ENCODE measurements at regions not wholly inside any gene's neighbourhood (a gene's known extent, or its start where the extent isn't known, plus 50 kb on each side); places are given as distances from the start of the nearest gene placed in this dataset.

DNA sequence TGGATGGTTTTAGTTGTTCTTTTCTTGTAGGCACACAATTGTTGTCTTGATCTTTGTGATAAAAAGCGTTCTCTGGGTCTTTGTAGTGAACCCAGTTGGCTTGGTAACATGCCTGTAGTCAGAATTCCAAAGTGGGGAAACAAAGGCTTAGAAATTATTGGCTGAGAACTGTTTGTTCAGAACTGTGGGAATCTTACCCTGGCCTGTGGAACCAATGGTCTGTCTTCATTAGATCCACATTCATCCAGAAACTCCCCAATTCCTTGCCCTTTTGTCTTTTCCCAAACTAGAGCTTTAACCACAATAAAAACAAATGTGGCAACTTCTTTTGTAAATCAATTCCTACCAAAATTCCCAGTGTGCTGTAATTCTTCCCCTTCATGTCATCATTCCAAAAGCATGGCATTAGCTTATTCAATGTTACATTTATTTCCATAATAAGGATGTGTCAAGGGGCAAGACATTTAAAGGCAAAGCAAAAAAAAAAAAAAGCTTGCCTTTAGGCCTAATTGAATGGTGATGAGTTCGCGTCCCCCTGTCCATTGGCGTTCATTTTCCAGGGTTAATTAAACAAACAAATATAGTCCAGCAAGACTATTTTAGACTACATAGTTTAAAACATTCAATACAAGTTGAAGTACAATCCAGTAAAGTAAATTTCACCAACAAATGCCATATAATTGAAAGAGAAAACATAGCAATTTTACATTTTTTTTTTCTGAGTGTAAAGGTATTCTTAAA lies 249.8 kb upstream of the ZNF608 start:
- ChIA-PET POLR2A (no interaction called here), CTCF (ENCODE audit: low intra/inter-chr PET ratio, low total read pairs) (no interaction called here)
- 61% methylated on average over 4 of the region's 4 CpGs for WGBS (ENCODE audit: low lambda C conversion rate)
- no peak for DNase-seq (ENCODE audit: low spot score)
- TF ChIP-seq, protein P1, sequence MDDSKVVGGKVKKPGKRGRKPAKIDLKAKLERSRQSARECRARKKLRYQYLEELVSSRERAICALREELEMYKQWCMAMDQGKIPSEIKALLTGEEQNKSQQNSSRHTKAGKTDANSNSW (CRISPR knock-in tag; IDR thresholded peaks at IDR 0.05; ENCODE audit: borderline replicate concordance): no peak
- TF ChIP-seq HNF1B (CRISPR knock-in tag; IDR thresholded peaks at IDR 0.05): no peak
- no peak for TF ChIP-seq RELA (CRISPR knock-in tag; IDR thresholded peaks at IDR 0.05)
- TF ChIP-seq SSRP1 (CRISPR knock-in tag; IDR thresholded peaks at IDR 0.05): no peak
- TF ChIP-seq ZFAT (CRISPR knock-in tag; conservative IDR thresholded peaks at IDR 0.05): no peak
- no peak for TF ChIP-seq NFATC3 (CRISPR knock-in tag; IDR thresholded peaks at IDR 0.05)
- TF ChIP-seq, protein P2, sequence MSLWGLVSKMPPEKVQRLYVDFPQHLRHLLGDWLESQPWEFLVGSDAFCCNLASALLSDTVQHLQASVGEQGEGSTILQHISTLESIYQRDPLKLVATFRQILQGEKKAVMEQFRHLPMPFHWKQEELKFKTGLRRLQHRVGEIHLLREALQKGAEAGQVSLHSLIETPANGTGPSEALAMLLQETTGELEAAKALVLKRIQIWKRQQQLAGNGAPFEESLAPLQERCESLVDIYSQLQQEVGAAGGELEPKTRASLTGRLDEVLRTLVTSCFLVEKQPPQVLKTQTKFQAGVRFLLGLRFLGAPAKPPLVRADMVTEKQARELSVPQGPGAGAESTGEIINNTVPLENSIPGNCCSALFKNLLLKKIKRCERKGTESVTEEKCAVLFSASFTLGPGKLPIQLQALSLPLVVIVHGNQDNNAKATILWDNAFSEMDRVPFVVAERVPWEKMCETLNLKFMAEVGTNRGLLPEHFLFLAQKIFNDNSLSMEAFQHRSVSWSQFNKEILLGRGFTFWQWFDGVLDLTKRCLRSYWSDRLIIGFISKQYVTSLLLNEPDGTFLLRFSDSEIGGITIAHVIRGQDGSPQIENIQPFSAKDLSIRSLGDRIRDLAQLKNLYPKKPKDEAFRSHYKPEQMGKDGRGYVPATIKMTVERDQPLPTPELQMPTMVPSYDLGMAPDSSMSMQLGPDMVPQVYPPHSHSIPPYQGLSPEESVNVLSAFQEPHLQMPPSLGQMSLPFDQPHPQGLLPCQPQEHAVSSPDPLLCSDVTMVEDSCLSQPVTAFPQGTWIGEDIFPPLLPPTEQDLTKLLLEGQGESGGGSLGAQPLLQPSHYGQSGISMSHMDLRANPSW (CRISPR knock-in tag; IDR thresholded peaks at IDR 0.05; ENCODE audit: borderline replicate concordance): no peak
- TF ChIP-seq, protein P3, sequence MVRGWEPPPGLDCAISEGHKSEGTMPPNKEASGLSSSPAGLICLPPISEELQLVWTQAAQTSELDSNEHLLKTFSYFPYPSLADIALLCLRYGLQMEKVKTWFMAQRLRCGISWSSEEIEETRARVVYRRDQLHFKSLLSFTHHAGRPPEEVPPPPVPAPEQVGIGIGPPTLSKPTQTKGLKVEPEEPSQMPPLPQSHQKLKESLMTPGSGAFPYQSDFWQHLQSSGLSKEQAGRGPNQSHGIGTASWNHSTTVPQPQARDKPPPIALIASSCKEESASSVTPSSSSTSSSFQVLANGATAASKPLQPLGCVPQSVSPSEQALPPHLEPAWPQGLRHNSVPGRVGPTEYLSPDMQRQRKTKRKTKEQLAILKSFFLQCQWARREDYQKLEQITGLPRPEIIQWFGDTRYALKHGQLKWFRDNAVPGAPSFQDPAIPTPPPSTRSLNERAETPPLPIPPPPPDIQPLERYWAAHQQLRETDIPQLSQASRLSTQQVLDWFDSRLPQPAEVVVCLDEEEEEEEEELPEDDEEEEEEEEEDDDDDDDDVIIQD (CRISPR knock-in tag; IDR thresholded peaks at IDR 0.05; ENCODE audit: low read depth): no peak
- TF ChIP-seq RFX3 (CRISPR knock-in tag; IDR thresholded peaks at IDR 0.05): no peak
- H3K9ac ChIP-seq (ENCODE audit: insufficient read depth, low read depth, low read length): no peak overlapping the region
- H3K4me1 ChIP-seq (ENCODE audit: insufficient read depth, low read length): no peaks in the 10 kb centered on the region
- intact Hi-C loops (cut with micrococcal nuclease; ENCODE audit: unreplicated experiment): no loop called here
- H3K36me3 ChIP-seq (replicated peaks in 1 of 2; ENCODE audit: control insufficient read depth in 1 of 2, insufficient read depth in 2 of 2, low read length in 2 of 2): no peaks in the 10 kb centered on the region
- H4K20me1 ChIP-seq (ENCODE audit: insufficient read depth, low read length): no peaks in the 10 kb centered on the region
- H3K79me2 ChIP-seq (ENCODE audit: insufficient read depth, low read length): no peaks in the 10 kb centered on the region
- H3K27ac ChIP-seq (ENCODE audit: extremely low read length, insufficient read depth, low read length): no peak overlapping the region
- no peak overlapping the region for H3K4me3 ChIP-seq (replicated peaks in 1 of 3; ENCODE audit: insufficient read depth in 1 of 3, low read depth in 2 of 3, low read length in 3 of 3)
- ATAC-seq: no peak
- in situ Hi-C loops (cut with HindIII; ENCODE audit: extremely low pct_ligation_motif_present, low pct_unique_long_range_greater_than_20kb): no loop called here
- no peak overlapping the region for H3K4me2 ChIP-seq (ENCODE audit: low read depth, low read length)
- no peaks in the 10 kb centered on the region for H3K9me3 ChIP-seq (ENCODE audit: low read length)
- H3K27me3 ChIP-seq (ENCODE audit: control insufficient read depth in 1 of 2, insufficient read depth in 2 of 2, low read length in 2 of 2): no peaks in the 10 kb centered on the region
- BruUV-seq (replicated peaks): no TSS peak
- no peak overlapping the region for H2AFZ ChIP-seq (ENCODE audit: low read length)
- no peak for FAIRE-seq

All from HepG2 (cell line).